GM04503 (cell line): ENCODE measurements at regions not wholly inside any gene's neighbourhood (a gene's known extent, or its start where the extent isn't known, plus 50 kb on each side); places are given as distances from the start of the nearest gene placed in this dataset.

Source experiments
- DNase-seq: peaks from one replicate; pipeline ENCODE4 v3.0.0-alpha.2; 2012; ENCODE audit warnings: low read depth

DNA sequence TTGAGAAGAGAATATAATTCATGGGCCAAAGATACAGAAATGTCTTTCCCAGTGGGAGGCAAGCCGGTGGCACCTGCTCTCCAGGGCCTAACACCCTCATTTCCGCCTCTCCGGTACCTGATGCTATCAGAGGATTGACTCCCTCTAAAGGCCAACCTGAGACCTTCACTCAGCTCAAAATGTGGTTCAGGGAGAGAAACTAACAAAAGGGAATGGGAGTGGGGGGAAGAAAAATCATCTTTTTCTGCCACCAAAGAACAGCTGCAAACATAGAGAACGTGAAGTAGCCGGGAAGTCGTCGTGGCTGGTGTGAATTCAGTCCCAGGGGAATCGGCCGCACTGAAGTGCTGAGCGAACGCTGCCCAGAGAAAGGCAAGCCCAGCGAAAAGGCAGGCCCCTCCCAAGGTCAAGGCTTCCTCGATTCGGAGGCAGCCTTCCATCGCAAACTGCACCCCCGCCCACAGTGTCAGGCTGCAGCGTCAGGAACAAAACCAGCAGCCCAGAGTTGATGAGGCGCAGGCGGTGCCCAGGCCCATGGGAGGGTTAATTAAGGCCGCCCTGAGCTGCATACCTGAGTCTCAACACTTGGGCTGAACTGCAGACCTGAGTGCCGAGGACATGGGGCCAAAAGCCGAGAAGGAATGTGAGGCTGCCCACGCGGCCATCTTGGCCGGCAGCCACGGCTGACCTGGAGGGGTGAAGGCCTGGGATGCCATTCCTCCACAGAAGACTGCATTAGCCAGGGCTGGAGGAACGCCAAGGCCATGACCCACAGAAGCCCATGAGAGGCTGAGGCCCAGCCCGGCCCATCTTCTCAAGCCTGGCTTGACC, 160.2 kb downstream of the PSMG1 start:
- no peak for DNase-seq

DNA sequence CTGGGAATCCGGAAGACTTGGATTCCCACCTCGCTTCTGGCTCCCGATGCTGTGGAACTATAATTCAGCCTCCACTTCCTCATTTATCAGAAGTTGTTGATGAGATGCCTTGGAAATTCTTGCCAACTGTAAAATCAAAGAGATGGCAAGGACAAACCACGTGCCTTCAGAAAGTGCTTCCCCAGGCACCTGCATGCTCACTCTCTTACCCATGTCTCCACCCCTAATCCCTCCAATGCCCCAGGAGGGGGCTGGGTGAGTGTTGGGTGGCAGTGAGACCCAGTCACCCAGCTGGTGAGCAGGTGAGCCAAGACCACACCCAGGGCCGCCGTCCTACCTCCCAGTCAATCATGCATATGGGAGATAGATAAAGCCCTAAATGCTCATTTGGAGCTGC, 160.8 kb downstream of the PSMG1 start:
- DNase-seq, result no peak

DNA sequence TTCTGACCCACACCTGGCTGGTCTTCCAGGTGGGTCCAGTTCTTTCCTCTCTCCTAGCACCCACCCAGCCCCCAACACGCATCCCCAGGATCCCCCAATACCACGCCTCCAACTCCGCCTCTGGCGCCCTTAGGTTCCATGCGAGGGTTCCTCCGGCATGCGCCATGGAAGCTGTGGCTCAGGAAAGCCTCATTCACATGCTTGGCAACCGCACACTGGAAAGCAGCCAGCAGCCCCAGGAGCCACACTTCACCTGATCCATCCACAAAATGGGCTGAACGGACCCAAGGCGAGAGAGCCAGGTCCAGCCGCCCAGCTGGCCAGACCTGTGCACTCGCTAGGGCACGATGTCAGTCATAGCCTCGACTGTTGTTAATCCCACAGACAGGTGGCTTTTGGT, 161.2 kb downstream of the PSMG1 start:
- DNase-seq, result no peak

DNA sequence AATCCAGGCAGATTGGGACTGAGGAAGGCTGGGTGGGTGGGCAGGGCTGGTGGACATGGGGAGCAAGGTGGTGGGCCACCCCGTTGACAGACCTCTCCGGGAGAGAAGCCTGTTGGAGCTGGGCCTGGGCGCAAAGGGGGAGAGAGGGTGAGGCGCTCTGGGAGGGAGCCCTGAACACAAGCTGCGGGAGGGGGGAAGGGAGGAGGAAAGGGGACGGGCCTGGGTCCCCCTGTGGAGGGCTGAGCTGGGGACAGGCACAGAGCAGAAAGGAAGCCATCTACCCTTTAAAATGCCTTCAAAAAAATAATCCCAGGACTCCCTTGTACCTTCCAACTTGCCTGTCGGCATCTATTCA, 161.8 kb downstream of the PSMG1 start:
- DNase-seq, result no peak

- peak; percentile 50 for DNase-seq
These were observed 162.3 kb downstream of the PSMG1 start for GRCh38 chr21:39020751-39021477.

- no peak for DNase-seq
These were observed 164.5 kb downstream of the PSMG1 start for GRCh38 chr21:39018730-39019129.

- no peak for DNase-seq
These were observed 166.4 kb downstream of the PSMG1 start for GRCh38 chr21:39016740-39017315.

- peak; percentile 77 for DNase-seq
These were observed 168.5 kb downstream of the PSMG1 start for GRCh38 chr21:39014747-39015146.

DNA sequence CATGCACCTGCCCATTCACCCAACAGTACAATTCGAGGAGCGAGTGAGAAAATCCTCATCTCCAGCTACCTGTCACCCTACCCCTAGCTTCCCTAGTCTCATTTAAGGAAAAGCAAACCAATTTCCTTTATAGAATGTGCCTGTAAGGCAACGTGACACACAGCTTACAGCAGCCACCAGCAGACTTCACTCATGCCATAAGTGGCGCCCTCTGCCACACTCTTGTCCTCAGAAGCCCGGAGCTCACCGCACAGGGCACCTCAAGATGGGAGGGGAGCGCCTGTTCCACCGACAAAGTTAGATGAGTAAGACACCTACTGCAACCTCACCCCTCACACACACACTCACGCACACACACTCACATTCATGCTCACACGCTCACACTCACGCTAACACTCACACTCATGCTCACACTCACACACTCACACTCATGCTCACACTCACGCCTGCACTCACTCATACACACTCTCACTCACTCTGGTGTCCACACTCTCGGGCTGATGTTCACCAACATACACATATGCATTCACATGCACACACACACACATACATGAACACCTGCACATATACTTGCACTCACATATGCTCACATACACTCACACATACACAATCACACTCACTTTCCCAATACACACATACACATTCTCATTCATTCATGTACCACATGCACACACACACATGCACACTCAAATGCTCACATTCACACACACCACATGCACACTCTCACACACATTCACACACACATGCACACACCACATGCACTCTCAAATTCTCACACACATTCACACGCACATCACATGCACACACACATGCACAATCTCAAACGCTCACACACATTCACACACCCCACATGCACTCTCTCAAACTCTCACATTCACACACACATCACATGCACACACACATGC, 170.7 kb downstream of the PSMG1 start:
- DNase-seq, result no peak

GRCh38 chr21:39011911-39012310, 171.3 kb downstream of the PSMG1 start:
- no peak for DNase-seq

DNA sequence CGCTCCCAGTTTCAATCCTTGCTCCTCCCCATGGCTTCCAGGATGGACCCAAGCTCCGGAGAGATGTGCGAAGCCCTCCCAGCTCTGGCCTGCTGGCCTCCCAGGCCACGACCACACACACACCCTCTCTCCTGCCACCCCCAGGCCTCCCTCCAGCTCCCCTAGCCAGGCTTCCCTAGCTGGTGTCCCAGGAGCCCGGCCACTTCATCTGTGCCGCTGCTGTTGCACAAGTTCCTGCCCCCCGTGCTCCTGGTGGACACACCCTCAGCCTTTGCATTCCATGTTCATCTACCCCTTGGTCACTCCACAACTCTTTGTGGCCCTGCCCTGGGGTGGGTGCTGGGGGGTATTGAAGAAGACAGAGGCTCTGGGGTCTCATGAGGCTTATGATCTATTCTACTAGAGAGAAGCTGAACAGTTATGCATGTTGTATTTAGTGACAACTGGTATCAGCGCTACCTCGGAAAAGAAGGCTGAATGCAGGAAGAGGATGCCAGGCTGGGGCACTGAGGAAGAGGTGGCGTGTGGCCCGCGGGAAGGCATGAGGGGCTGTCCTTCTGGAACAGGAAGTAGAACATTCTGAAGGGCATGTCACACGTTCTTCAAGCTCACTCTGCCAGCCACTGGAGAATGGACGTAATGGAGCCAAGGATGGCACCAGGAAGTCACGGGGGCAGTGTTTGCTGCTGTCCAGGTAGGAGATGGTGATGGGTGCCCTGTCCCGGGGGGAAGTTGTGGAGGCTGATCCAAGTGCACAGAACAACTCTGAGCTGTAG, 172.4 kb downstream of the PSMG1 start:
- no peak for DNase-seq

DNA sequence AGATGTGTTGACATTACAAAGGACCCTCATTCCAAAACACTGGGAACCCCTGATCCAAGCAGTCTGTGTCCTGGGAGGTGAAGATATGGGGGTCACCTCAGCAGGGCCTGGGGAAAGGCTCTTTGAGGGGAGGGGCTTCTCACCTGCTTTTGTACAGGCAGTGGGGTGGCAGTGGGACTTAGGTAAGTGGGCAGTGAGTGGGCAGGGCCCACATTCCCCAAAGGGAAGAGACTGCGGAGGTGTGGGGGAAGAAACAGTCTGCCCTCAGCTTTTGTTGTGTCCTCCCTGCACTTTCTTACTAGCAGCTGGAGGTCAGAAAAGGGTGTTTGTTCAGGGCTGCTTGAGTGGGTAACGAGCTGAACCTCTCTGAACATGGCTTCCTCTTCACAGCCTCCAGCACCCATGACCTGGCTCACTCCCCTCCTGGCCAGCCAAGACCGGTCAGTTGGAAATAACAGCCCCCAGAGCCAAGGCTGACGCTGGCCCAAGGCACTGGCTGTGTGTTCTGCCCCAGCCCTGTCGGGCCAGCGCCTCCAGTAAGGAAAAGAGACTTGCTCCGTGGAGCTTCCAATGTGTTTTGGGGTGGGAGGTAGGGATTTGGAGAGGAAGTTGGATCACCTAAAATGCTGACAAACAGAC, 173.5 kb downstream of the PSMG1 start:
- DNase-seq, result no peak

- no peak for DNase-seq
These were observed 175.3 kb downstream of the PSMG1 start for GRCh38 chr21:39007985-39008384.

- DNase-seq, result no peak
These were observed 175.7 kb downstream of the PSMG1 start for GRCh38 chr21:39007532-39007931.

- DNase-seq, result no peak
These were observed 176.5 kb downstream of the PSMG1 start for GRCh38 chr21:39006571-39007311.

DNA sequence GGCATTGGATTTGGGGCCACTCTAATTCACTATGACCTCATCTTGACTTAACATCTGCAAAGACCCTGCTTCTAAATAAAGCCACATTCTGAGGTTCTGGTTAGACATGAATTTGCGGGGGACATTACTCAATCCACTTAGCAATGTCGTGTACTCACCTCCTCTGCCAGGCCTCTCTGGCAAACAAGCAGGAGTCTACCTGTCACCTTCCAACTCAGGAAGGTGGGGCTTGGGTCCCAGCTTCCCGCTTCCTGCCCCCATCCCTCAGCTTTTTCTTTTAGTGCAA, 177.8 kb downstream of the PSMG1 start:
- DNase-seq, result no peak

GRCh38 chr21:39004634-39005501, 178.4 kb downstream of the PSMG1 start:
- DNase-seq, result no peak

DNA sequence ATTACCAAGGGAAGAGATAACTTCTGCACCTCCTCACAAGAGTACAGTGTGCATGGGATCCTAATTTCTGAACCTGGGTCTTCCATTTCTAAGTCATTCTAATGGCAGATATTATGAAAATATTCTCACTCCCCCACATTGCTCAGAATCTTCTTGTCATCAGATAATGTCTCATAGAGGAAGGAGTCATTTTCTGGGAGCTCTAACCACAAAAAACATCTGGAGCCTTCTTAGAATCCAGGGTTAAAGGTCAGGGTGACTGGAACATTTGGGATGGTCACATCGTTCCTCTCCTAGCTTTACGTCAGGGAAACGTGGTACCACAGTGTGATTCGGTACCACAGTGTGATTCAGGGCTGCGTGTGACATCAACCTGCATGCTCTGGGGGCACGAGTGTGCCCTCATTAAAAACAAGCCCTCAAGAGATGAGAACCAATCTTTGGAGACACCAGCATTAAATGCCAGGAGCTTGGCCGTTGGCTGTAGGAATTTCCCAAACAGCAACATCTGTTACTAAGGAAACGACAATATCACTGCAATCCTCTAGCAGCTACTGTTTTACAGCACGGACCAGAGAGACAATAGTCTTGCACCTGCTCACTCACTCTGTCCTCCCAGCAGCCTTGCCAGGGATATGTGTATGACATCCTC, 179.1 kb downstream of the PSMG1 start:
- peak; percentile 46 for DNase-seq

- DNase-seq, result no peak
These were observed 181.9 kb downstream of the PSMG1 start for GRCh38 chr21:39001341-39001740.
